HG03196 (cell line): ENCODE measurements at regions not wholly inside any gene's neighbourhood (a gene's known extent, or its start where the extent isn't known, plus 50 kb on each side); places are given as distances from the start of the nearest gene placed in this dataset.
"Not testable (repeated sequence)": the region's sequence is repeated elsewhere in the genome, so short reads cannot be mapped to it uniquely, and the experiment has no call there.

Experiments
- ATAC-seq: cut with Tn5 transposase; IDR thresholded peaks from one replicate; pipeline ENCODE4 v1.9.1; 2021; ENCODE audit not compliant: unreplicated experiment

GRCh38 chr14:48140804-48141203 is 465.4 kb upstream of the MDGA2 start:
- ATAC-seq = no peak

- no peak for ATAC-seq
Measured at GRCh38 chr14:48129472-48129871, 454.1 kb upstream of the MDGA2 start.

GRCh38 chr14:48127674-48128073 is 452.3 kb upstream of the MDGA2 start:
- no peak for ATAC-seq

GRCh38 chr14:48125654-48126053 is 450.2 kb upstream of the MDGA2 start:
- ATAC-seq = no peak

GRCh38 chr14:48113713-48114112 is 438.3 kb upstream of the MDGA2 start:
- ATAC-seq = no peak

GRCh38 chr14:48111151-48111550 is 435.7 kb upstream of the MDGA2 start:
- no peak for ATAC-seq

- no peak for ATAC-seq
Measured at GRCh38 chr14:48107646-48108045, 432.2 kb upstream of the MDGA2 start.

- ATAC-seq = no peak
Measured at GRCh38 chr14:48096897-48097296, 421.5 kb upstream of the MDGA2 start.

GRCh38 chr14:48086516-48086915 is 411.1 kb upstream of the MDGA2 start:
- ATAC-seq = no peak

GRCh38 chr14:48075487-48075886 is 400.1 kb upstream of the MDGA2 start:
- no peak for ATAC-seq

- no peak for ATAC-seq
Measured at GRCh38 chr14:48052973-48053372, 377.6 kb upstream of the MDGA2 start.

GRCh38 chr14:48035836-48036235 is 360.4 kb upstream of the MDGA2 start:
- no peak for ATAC-seq

- no peak for ATAC-seq
Measured at GRCh38 chr14:48027115-48027514, 351.7 kb upstream of the MDGA2 start.

GRCh38 chr14:48023881-48024280 is 348.5 kb upstream of the MDGA2 start:
- no peak for ATAC-seq

- ATAC-seq = not testable (repeated sequence)
Measured at GRCh38 chr14:48011484-48011883, 336.1 kb upstream of the MDGA2 start.

GRCh38 chr14:48008646-48009045 is 333.2 kb upstream of the MDGA2 start:
- ATAC-seq = no peak

- no peak for ATAC-seq
Measured at GRCh38 chr14:48005986-48006385, 330.6 kb upstream of the MDGA2 start.

- ATAC-seq = no peak
Measured at GRCh38 chr14:47993883-47994282, 318.5 kb upstream of the MDGA2 start.

GRCh38 chr14:47988175-47988574 is 312.8 kb upstream of the MDGA2 start:
- no peak for ATAC-seq

GRCh38 chr14:47978871-47979270 is 303.5 kb upstream of the MDGA2 start:
- ATAC-seq = no peak

- ATAC-seq = no peak
Measured at GRCh38 chr14:47976139-47976538, 300.7 kb upstream of the MDGA2 start.

GRCh38 chr14:47966076-47966810 is 290.8 kb upstream of the MDGA2 start:
- ATAC-seq = no peak

- no peak for ATAC-seq
Measured at GRCh38 chr14:47961634-47962033, 286.2 kb upstream of the MDGA2 start.
